H9 (cell line): ENCODE measurements at regions not wholly inside any gene's neighbourhood (a gene's known extent, or its start where the extent isn't known, plus 50 kb on each side); places are given as distances from the start of the nearest gene placed in this dataset.

Experiments
- DNase-seq: peaks from one replicate; pipeline ENCODE4 v3.0.0-alpha.2; 2017
- H2AFZ ChIP-seq: one replicate; pipeline ENCODE4 v1.6.1; 2013; ENCODE audit warnings: mild to moderate bottlenecking, low read length, control low read depth, moderate library complexity
- H2AK5ac ChIP-seq: 2 replicates; pipeline ENCODE4 v1.6.1; 2013; ENCODE audit warnings: low read length, control low read depth, mixed read lengths; ENCODE audit not compliant: insufficient read length
- H2BK120ac ChIP-seq: one replicate; pipeline ENCODE4 v1.6.1; 2013; ENCODE audit warnings: low read depth, mild to moderate bottlenecking, low read length, control low read depth, inconsistent platforms; ENCODE audit not compliant: poor library complexity, severe bottlenecking
- H2BK12ac ChIP-seq: 2 replicates; pipeline ENCODE4 v1.6.1; 2013; ENCODE audit warnings: low read length, control low read depth, mixed read lengths, low read depth; ENCODE audit not compliant: insufficient read length
- H2BK15ac ChIP-seq: 2 replicates; pipeline ENCODE4 v1.6.1; 2013; ENCODE audit warnings: low read depth, low read length, control low read depth
- H2BK20ac ChIP-seq: one replicate; pipeline ENCODE4 v1.6.1; 2013; ENCODE audit warnings: low read depth, mild to moderate bottlenecking, low read length, control low read depth, inconsistent platforms; ENCODE audit not compliant: poor library complexity, severe bottlenecking
- H2BK5ac ChIP-seq: 2 replicates; pipeline ENCODE4 v1.6.1; 2013; ENCODE audit warnings: low read length, control low read depth, mixed read lengths; ENCODE audit not compliant: insufficient read length
- H3K14ac ChIP-seq: 2 replicates; pipeline ENCODE4 v1.6.1; 2013; ENCODE audit warnings: low read length, control low read depth; ENCODE audit not compliant: insufficient read depth
- H3K18ac ChIP-seq: 2 replicates; pipeline ENCODE4 v1.6.1; 2013; ENCODE audit warnings: low read depth, mild to moderate bottlenecking, mixed read lengths, low read length, control low read depth; ENCODE audit not compliant: insufficient read length
- H3K23ac ChIP-seq: 2 replicates; pipeline ENCODE4 v1.6.1; 2013; ENCODE audit warnings: low read length, control low read depth, mixed read lengths, low read depth; ENCODE audit not compliant: insufficient read length
- H3K23me2 ChIP-seq: 2 replicates; pipeline ENCODE4 v1.6.1; 2013; ENCODE audit warnings: low read depth, mild to moderate bottlenecking, mixed read lengths, low read length, control low read depth; ENCODE audit not compliant: insufficient read length, poor library complexity, severe bottlenecking
- H3K27ac ChIP-seq: 2 replicates; pipeline ENCODE4 v1.5.1; 2013; ENCODE audit warnings: low read length, control low read depth, mixed read lengths, low read depth; ENCODE audit not compliant: insufficient read length
- H3K27me3 ChIP-seq: 2 replicates; pipeline ENCODE4 v1.6.1; 2013; ENCODE audit warnings: low read length, control low read depth, inconsistent platforms; ENCODE audit not compliant: insufficient read depth
- H3K4ac ChIP-seq: 2 replicates; pipeline ENCODE4 v1.6.1; 2013; ENCODE audit warnings: low read depth, mild to moderate bottlenecking, control low read depth, inconsistent platforms, low read length, moderate library complexity
- H3K4me1 ChIP-seq: 2 replicates; pipeline ENCODE4 v1.6.1; 2013; ENCODE audit warnings: low read length, control low read depth, inconsistent platforms; ENCODE audit not compliant: insufficient read depth
- H3K4me2 ChIP-seq: 2 replicates; pipeline ENCODE4 v1.6.1; 2013; ENCODE audit warnings: low read length, control low read depth, mixed read lengths; ENCODE audit not compliant: insufficient read length, insufficient read depth
- H3K56ac ChIP-seq: 2 replicates; pipeline ENCODE4 v1.6.1; 2013; ENCODE audit warnings: low read depth, mild to moderate bottlenecking, mixed read lengths, low read length, control low read depth; ENCODE audit not compliant: insufficient read length
- H3K79me1 ChIP-seq: 2 replicates; pipeline ENCODE4 v1.6.1; 2013; ENCODE audit warnings: low read depth, mild to moderate bottlenecking, moderate library complexity, low read length, control low read depth, inconsistent platforms; ENCODE audit not compliant: insufficient read depth, poor library complexity, severe bottlenecking
- H3K79me2 ChIP-seq: 2 replicates; pipeline ENCODE4 v1.6.1; 2013; ENCODE audit warnings: low read length, control low read depth, inconsistent platforms; ENCODE audit not compliant: insufficient read depth
- H3K9ac ChIP-seq: 2 replicates; pipeline ENCODE4 v1.6.1; 2013; ENCODE audit warnings: low read length, control low read depth, mixed read lengths; ENCODE audit not compliant: insufficient read length; ENCODE audit errors: extremely low read depth
- H3K9me3 ChIP-seq: one replicate; pipeline ENCODE4 v1.6.1; 2013; ENCODE audit warnings: low read depth, low read length, inconsistent platforms; ENCODE audit not compliant: control insufficient read depth
- H3T11ph ChIP-seq: one replicate; pipeline ENCODE4 v1.6.1; 2013; ENCODE audit warnings: mild to moderate bottlenecking, low read length, control low read depth, inconsistent platforms
- H4K20me1 ChIP-seq: one replicate; pipeline ENCODE4 v1.6.1; 2013; ENCODE audit not compliant: control insufficient read depth, insufficient read length, insufficient read depth
- H4K5ac ChIP-seq: 2 replicates; pipeline ENCODE4 v1.6.1; 2013; ENCODE audit warnings: low read depth, mild to moderate bottlenecking, mixed read lengths, low read length, control low read depth; ENCODE audit not compliant: insufficient read length
- H4K8ac ChIP-seq: replicated peaks from 2 replicates; pipeline ENCODE4 v1.6.1; 2013; ENCODE audit warnings: low read length, control low read depth, mixed read lengths, low read depth; ENCODE audit not compliant: insufficient read length
- H4K91ac ChIP-seq: 2 replicates; pipeline ENCODE4 v1.6.1; 2013; ENCODE audit warnings: low read depth, mild to moderate bottlenecking, moderate library complexity, mixed read lengths, low read length, control low read depth; ENCODE audit not compliant: insufficient read length
- H3K27ac Mint-ChIP-seq, 3 experiments: 2 replicates in 2 of 3; 3 replicates in 1 of 3; pipeline ENCODE4 v1.8.0; 2020 to 2021; ENCODE audit warnings: mixed read lengths in 3 of 3, mild to moderate bottlenecking in 1 of 3, moderate library complexity in 1 of 3
- H3K27me3 Mint-ChIP-seq: 2 replicates; pipeline ENCODE4 v1.8.0; 2021; ENCODE audit warnings: low read depth, mild to moderate bottlenecking, moderate library complexity, mixed read lengths
- H3K36me3 Mint-ChIP-seq, 3 experiments: 2 replicates in 2 of 3; 3 replicates in 1 of 3; pipeline ENCODE4 v1.8.0; 2020 to 2021; ENCODE audit warnings: low read depth in 3 of 3, mixed read lengths in 3 of 3; ENCODE audit not compliant: insufficient read depth in 1 of 3
- H3K4me1 Mint-ChIP-seq, 2 experiments: 2 replicates each; pipeline ENCODE4 v1.8.0; 2020; ENCODE audit warnings: mixed read lengths in 2 of 2
- H3K4me3 Mint-ChIP-seq, 2 experiments: 2 replicates in 1 of 2; 3 replicates in 1 of 2; pipeline ENCODE4 v1.8.0; 2020 to 2021; ENCODE audit warnings: mild to moderate bottlenecking in 2 of 2, mixed read lengths in 2 of 2, moderate library complexity in 1 of 2
- H3K9me3 Mint-ChIP-seq, 2 experiments: 2 replicates in 1 of 2; 3 replicates in 1 of 2; pipeline ENCODE4 v1.8.0; 2020; ENCODE audit warnings: mild to moderate bottlenecking in 2 of 2, mixed read lengths in 2 of 2, moderate library complexity in 1 of 2
- WGBS: extraction: QIAGEN DNeasy Blood & Tissue Kit; methylation state at CpG from one replicate; pipeline ENCODE4 v1.1.7; 2013; ENCODE audit warnings: missing lambda C conversion rate, low lambda C conversion rate, mixed read lengths; ENCODE audit not compliant: insufficient read length; ENCODE audit errors: extremely low coverage; 5-methylcytosine and 5-hydroxymethylcytosine counted together
- TF ChIP-seq, protein P1 (sequence below): fragments of 200-600 bp; sonication (generic); conservative IDR thresholded peaks from 3 replicates; pipeline ENCODE4 v1.8.0; 2021; ENCODE audit warnings: antibody characterized with exemption, mild to moderate bottlenecking

- Histone ChIP-seq H3K23me2 (no peaks in the 10 kb centered on the region), H3K27me3 (no peaks in the 10 kb centered on the region), H3K9ac (no peak overlapping the region), H3K9me3 (no peaks in the 10 kb centered on the region), H3K4ac (no peak overlapping the region), H3K4me2 (no peak overlapping the region), H4K8ac (no peak overlapping the region), H2BK12ac (no peak overlapping the region), H3K27ac (no peak overlapping the region), H2BK5ac (no peak overlapping the region), H4K5ac (no peak overlapping the region), H3K4me1 (peaks cover 4% of the 10 kb centered on the region; the same call in 1 of the 2 replicates), H2AK5ac (no peak overlapping the region), H3K56ac (no peak overlapping the region), H3K23ac (no peak overlapping the region), H2BK15ac (no peak overlapping the region), H4K91ac (no peak overlapping the region), H2BK20ac (no peak overlapping the region), H3K79me1 (no peaks in the 10 kb centered on the region), H3K79me2 (no peaks in the 10 kb centered on the region), H3T11ph (no peak overlapping the region), H3K14ac (no peak overlapping the region), H2AFZ (no peak overlapping the region), H2BK120ac (no peak overlapping the region), H3K18ac (no peak overlapping the region), H4K20me1 (no peaks in the 10 kb centered on the region)
- H3K27ac Mint-ChIP-seq = no peak overlapping the region
- TF ChIP-seq, protein P1, sequence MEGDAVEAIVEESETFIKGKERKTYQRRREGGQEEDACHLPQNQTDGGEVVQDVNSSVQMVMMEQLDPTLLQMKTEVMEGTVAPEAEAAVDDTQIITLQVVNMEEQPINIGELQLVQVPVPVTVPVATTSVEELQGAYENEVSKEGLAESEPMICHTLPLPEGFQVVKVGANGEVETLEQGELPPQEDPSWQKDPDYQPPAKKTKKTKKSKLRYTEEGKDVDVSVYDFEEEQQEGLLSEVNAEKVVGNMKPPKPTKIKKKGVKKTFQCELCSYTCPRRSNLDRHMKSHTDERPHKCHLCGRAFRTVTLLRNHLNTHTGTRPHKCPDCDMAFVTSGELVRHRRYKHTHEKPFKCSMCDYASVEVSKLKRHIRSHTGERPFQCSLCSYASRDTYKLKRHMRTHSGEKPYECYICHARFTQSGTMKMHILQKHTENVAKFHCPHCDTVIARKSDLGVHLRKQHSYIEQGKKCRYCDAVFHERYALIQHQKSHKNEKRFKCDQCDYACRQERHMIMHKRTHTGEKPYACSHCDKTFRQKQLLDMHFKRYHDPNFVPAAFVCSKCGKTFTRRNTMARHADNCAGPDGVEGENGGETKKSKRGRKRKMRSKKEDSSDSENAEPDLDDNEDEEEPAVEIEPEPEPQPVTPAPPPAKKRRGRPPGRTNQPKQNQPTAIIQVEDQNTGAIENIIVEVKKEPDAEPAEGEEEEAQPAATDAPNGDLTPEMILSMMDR = no peak
- H3K4me3 Mint-ChIP-seq = no peak overlapping the region
- H3K36me3 Mint-ChIP-seq = no peaks in the 10 kb centered on the region
- no CpG with 5 or more reads among the region's 2 CpGs for WGBS
- peaks cover 48 to 49% of the 10 kb centered on the region in 2 experiments for H3K4me1 Mint-ChIP-seq
- no peak for DNase-seq
- H3K9me3 Mint-ChIP-seq = no peaks in the 10 kb centered on the region; a peak in 2 of 5 replicates
- H3K27me3 Mint-ChIP-seq = no peaks in the 10 kb centered on the region
Measured at GRCh38 chr18:6484659-6485058, 69.9 kb upstream of the L3MBTL4 start.
